Stromal cell of bone marrow (primary cell): ENCODE measurements at regions not wholly inside any gene's neighbourhood (a gene's known extent, or its start where the extent isn't known, plus 50 kb on each side); places are given as distances from the start of the nearest gene placed in this dataset.

Source experiments
- DNase-seq: peaks from one replicate; pipeline ENCODE4 v3.0.0-alpha.2; 2012; ENCODE audit warnings: low read depth

GRCh38 chr1:30286988-30287839 lies 436.2 kb downstream of the MATN1 start:
- no peak for DNase-seq

GRCh38 chr1:30286241-30286987 lies 437.0 kb downstream of the MATN1 start:
- no peak for DNase-seq

GRCh38 chr1:30285501-30285932 lies 437.9 kb downstream of the MATN1 start:
- DNase-seq: no peak

- DNase-seq: no peak
Observed at GRCh38 chr1:30284728-30285475, 438.5 kb downstream of the MATN1 start.

GRCh38 chr1:30284226-30284625 lies 439.2 kb downstream of the MATN1 start:
- no peak for DNase-seq

GRCh38 chr1:30283199-30283962 lies 440.0 kb downstream of the MATN1 start:
- DNase-seq: no peak

GRCh38 chr1:30280572-30280971 lies 442.8 kb downstream of the MATN1 start:
- no peak for DNase-seq

- DNase-seq: no peak
Observed at GRCh38 chr1:30277911-30278310, 445.5 kb downstream of the MATN1 start.

GRCh38 chr1:30277415-30277814 lies 446.0 kb downstream of the MATN1 start:
- DNase-seq: no peak

GRCh38 chr1:30275926-30276764 lies 447.2 kb downstream of the MATN1 start:
- no peak for DNase-seq

GRCh38 chr1:30274976-30275621 lies 448.3 kb downstream of the MATN1 start:
- no peak for DNase-seq

GRCh38 chr1:30274173-30274970 lies 449.0 kb downstream of the MATN1 start:
- no peak for DNase-seq

- DNase-seq: no peak
Observed at GRCh38 chr1:30273456-30273855, 449.9 kb downstream of the MATN1 start.

GRCh38 chr1:30273021-30273325 lies 450.4 kb downstream of the MATN1 start:
- DNase-seq: no peak

- no peak for DNase-seq
Observed at GRCh38 chr1:30272277-30273020, 450.9 kb downstream of the MATN1 start.

- no peak for DNase-seq
Observed at GRCh38 chr1:30271401-30272276, 451.7 kb downstream of the MATN1 start.

GRCh38 chr1:30270461-30270860 lies 452.9 kb downstream of the MATN1 start:
- no peak for DNase-seq
